Stimulated activated CD4-positive, alpha-beta T cell treated with anti-CD3 and anti-CD28 coated beads, Interleukin-12 subunit alpha, Interleukin-12 subunit beta, amount 100 ng/mL, for 4 hours (primary cell): ENCODE measurements at regions not wholly inside any gene's neighbourhood (a gene's known extent, or its start where the extent isn't known, plus 50 kb on each side); places are given as distances from the start of the nearest gene placed in this dataset.
"Not testable (repeated sequence)": the region's sequence is repeated elsewhere in the genome, so short reads cannot be mapped to it uniquely, and the experiment has no call there.

Experiments
- DNase-seq: peaks from one replicate; pipeline ENCODE4 v3.0.0-alpha.2; 2020

DNA sequence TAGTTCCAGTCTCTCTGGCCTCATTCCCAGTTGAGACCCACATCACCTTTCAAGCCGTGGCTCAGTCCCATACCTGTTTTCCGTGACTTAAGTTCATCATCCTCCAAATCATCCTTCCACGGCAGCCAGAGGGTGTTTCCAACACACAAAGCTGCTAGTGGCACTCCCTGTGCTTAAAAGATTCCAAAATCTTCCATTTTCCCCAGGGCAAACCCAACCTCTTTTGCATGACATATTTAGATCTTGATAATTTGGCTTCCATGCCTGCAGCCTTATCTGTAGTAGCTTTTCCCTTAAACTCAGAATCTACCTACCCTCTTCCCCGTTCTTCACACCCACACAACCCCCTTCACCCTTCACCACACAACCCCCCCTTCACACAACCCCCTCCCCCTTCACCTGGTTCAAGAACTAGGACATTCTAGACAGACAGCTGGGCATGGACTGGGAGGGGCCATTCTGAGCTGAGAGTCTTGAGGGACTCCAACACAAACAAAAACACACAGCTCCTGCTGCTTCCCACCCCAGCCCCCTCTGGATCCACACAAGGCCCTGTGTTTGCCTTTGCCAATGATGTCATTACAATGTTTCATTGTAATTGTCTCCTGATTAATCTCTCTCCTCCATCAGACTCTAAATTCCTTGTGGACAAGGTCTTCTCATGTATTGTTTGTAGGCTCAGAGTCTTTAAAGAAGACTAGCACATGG is 268.2 kb downstream of the SH3GL2 start:
- DNase-seq, result no peak

- no peak for DNase-seq
Measured at GRCh38 chr9:17847908-17848307, 269.0 kb downstream of the SH3GL2 start.

- no peak for DNase-seq
Measured at GRCh38 chr9:17852108-17852507, 273.2 kb downstream of the SH3GL2 start.

- no peak for DNase-seq
Measured at GRCh38 chr9:17854487-17854886, 275.6 kb downstream of the SH3GL2 start.

- DNase-seq, result no peak
Measured at GRCh38 chr9:17856995-17857394, 278.1 kb downstream of the SH3GL2 start.

DNA sequence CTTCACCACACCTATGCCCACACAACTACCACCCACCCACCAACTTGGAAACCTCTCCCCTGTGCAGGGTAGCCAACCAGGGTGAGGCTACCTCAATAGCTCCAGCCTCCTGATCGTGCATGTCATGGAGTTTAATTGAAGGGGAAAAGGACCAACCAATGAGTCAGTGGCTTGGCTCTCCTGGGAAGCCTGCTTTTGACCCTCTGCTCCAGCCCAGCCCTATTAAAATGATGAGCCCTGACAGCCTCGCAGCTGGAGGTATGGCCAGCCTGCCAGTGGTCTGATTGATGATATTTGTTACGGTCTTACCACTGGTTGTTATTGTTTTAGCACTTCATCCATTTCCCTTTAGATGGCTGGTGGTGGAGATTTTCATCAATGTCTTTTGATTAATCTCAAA is 280.4 kb downstream of the SH3GL2 start:
- no peak for DNase-seq

DNA sequence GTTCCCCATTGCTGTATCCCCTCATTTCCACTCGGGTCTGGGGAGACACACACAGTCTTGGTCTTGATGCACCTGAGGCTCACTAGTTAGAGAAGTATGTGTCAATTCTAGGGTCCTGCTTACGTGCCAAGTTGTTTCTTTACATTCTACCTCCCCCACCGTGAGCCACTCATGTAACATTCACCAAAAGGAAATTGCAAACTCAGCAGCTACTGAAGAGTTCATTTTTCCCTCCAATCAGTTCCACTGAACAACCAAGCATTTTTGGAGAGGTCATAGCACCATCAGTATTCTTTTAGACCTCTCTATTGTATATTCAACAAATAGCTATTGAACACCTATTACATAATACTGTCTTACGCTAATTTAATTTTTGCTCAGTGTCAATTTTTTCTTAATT is 281.1 kb downstream of the SH3GL2 start:
- no peak for DNase-seq

- DNase-seq, result no peak
Measured at GRCh38 chr9:17862101-17862500, 283.2 kb downstream of the SH3GL2 start.

- DNase-seq, result no peak
Measured at GRCh38 chr9:17862629-17863028, 283.8 kb downstream of the SH3GL2 start.

DNA sequence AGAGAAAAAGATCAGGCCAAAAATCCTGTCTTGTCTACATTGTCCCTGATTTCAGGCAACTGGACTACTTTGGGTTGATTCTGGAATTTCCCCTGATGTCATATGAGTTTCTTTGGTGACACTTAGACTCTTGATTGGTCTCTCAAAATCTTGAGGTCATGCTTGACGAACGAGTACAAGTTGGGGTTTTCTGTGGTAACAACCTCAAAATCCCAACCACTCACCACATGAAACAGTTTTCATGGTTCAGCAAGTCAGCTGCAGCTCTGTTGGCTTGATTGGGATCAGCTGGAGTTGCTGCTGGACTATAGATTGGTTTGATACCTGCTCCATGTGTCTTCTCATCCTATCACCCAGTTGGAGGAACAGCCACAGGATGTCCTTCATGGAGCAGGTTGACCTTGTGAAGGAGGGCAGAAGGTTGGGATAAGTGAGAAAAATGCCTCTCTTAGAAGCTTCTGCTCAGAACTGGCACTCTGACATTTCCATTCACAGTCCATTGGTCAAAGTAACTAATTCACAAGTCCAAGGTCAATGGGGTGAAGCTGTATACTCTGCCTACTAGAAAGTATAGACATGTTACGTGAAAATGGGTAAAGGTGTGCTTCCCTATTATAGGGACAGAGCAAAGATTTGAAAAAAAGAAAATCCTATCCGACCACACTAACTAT is 284.5 kb downstream of the SH3GL2 start:
- no peak for DNase-seq

GRCh38 chr9:17863924-17864323 is 285.1 kb downstream of the SH3GL2 start:
- DNase-seq, result no peak

DNA sequence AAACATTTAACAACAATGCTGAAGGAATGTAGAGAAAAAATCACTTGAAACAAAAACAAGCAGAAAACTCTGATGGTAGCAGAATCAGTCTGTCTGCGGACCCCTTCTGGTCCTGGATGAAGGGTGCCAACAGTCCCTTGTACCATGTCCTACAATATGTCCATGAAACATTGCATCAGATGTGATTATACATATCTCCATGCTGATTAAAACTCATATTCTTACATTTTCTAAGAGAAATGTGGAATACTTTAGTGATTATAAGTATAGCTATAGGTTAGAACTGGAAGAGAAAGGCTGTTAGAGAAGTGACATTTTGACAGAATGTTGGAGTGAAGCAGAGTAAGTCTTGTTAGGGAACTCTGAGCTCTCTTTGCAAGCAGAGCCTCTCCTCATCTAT is 286.1 kb downstream of the SH3GL2 start:
- DNase-seq, result no peak

DNA sequence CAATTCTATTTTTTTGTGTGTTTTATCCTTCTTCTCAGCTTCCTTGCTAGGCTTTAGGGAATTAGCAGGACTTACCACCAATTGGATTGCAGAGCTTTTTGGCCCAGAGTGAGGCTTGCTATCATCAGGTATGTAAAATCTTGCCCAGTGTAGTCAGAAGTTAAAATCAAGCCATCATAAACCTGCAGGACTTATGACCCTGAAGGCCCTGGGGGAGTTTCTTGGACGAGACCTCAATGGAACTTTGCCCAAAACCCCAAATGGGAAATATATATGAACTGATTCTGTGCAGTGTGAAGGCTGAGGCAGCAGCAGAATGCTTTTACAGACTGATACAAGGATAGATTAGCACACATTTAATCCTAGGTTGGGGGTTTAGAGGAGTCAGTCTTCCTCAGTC is 287.0 kb downstream of the SH3GL2 start:
- DNase-seq, result no peak

DNA sequence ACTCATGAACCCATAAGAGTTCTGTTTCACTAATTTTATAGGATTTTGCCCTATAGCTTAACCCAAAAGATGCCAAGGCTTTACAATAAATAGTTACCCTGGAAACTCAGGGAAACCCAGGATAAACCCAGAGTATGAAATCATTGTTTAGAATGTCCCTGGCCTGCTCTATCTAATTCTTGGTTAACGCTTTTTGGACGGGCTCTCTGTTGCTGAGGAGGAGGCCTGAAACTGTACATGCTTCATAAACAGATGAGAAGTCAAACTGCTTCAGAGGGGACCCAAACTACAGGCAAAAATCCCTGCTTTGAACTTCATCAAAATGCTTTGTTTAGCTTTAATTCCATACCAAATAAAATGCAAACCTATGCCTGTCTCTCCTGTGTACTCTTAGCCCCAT is 291.9 kb downstream of the SH3GL2 start:
- no peak for DNase-seq

DNA sequence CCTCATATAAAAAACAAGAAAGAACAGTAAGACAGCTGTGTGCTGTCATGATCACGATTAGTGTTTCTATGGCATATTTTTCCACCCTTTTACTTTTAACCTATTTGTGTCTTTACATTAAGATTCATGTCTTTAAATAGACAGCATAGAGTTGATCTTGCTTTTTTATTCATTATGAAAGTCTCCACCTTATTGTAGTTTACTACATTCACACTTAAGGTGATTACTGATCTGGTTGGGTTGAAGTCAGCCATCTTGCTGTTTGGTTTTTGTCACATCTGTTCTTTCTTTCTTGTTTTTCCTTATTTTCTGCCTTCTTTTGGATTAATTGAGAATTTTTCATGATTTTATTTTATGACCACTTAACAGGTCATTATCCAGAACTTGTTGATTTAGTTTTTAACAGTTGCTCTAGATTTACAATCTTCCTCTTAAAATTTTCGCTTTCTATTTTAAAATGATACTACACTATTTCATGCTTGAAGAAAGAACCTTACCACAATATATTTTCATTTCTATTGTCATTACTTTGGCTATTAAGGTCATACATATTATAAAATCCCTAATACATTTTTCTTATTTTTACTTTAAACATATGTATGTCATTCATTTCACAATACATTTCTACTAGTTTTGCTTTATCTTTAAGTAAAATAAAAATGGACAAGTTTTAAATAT is 292.5 kb downstream of the SH3GL2 start:
- no peak for DNase-seq

- no peak for DNase-seq
Measured at GRCh38 chr9:17875886-17876285, 297.0 kb downstream of the SH3GL2 start.

- no peak for DNase-seq
Measured at GRCh38 chr9:17876687-17877086, 297.8 kb downstream of the SH3GL2 start.

DNA sequence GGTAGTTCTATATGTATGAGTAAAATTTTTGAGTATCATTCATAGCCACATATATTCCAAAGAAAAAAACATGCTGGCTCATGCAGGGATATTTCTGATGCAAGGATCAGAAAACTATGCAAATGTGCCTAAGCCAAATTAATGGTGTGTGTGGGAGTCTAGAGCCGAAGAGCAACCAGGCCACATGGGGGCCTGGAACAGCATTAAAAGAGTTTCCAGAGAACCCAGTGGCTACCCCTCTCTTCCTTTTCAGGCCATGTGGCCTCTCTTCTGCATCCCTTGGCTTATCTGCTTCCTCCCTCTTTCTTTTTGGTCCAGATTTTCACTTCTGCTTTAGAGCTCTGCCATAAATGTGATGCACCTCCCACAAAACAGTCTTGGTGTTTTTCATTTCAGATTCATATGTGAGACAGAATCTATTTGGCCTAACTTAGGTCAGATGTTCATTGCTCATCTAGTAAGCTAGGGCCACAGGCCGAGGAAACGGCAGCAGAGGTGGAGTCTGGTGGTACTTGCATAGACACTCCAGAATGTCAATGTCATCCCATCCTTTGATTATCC is 300.0 kb downstream of the SH3GL2 start:
- DNase-seq, result no peak

- DNase-seq, result no peak
Measured at GRCh38 chr9:17881371-17881770, 302.5 kb downstream of the SH3GL2 start.

DNA sequence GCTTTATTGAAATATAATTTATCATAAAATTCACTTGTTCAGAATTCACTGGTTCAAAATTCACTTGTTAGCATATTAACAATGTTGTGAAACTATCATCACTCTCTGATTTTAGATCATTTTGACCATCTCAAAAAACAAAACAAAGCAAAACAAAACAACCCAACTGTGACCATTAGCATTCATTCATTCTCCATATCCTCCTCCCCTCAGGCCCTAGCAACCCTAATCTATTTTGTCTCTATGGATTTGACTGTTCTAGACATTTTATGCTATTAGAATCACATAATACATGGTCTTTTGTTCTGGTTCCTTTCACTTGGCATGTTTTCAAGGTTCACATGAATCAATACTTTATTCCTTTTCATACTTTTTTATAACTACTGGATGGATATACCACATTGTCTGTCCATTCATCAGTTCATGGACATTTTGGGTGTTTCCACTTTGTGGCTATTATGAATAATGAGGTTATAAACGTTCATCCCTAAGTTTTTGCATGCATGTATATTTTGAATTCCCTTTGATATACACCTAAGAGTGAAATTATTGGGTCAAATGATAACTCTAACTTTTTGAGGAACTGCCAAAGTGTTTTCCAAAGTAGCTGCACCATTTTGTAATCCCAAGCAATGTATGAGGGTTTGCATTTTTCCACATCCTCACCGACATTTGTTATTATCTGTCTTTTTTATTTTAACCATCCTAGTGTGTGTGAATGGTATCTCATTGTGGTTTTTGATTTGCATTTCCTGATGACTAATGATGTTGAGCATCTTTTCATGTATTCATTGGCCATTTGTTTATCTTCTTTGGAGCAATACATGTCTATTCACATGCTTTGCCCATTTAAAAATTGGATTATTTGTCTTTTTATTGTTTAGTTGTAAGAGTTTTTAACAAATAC is 304.1 kb downstream of the SH3GL2 start:
- no peak for DNase-seq

DNA sequence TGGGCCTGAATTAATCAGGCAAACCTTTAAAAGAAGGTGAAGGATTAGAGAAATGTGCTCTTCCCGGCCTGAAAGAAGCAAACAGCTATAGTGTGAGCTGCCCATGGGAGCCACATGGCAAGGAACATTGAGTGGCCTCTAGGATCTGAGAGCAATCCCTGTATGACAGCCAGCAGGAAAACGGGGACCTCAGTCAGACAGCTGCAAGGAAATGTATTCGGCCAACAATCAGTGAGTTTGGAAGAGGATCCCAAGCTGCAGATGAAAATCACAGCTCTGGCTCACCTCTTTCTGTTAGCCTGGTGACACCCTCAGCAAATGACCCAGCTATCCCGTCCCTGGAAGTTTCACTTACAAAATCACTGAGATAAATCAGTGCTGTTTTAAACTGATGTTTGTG is 309.2 kb downstream of the SH3GL2 start:
- no peak for DNase-seq

DNA sequence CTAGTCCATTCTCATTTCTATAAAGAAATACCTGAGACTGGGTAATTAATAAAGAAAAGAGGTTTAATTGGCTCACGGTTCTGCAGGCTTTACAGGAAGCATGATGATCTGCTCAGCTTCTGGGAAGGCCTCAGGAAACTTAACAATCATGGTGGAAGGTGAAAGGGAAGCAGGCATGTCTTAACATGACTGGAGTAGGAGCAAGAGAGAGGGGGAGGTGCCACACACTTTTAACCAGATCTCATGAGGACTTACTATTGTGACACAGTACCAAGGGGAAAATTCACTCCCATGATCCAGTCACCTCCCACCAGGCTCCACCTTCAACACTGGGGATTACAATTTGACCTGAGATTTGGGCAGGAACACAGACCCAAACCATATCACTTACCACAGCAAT is 310.1 kb downstream of the SH3GL2 start:
- not testable (repeated sequence) for DNase-seq
